ENCODE measurements at regions not wholly inside any gene's neighbourhood (a gene's known extent, or its start where the extent isn't known, plus 50 kb on each side); places are given as distances from the start of the nearest gene placed in this dataset.

- TF ChIP-seq BHLHE40 (IDR thresholded peaks at IDR 0.05; ENCODE audit: borderline replicate concordance) (no peak), HDGF (IDR thresholded peaks at IDR 0.05; ENCODE audit: borderline replicate concordance) (no peak), PKNOX1 (IDR thresholded peaks at IDR 0.05) (no peak), NFRKB (IDR thresholded peaks at IDR 0.05) (no peak), ELF4 (IDR thresholded peaks at IDR 0.05) (no peak), ARNT (IDR thresholded peaks at IDR 0.05) (no peak)
Observed at GRCh38 chr18:6626457-6626856, 103.1 kb upstream of the ARHGAP28 start.

Measured in HEK293T (cell line).